Mucosa of gallbladder (tissue), 1 donor: ENCODE measurements at regions not wholly inside any gene's neighbourhood (a gene's known extent, or its start where the extent isn't known, plus 50 kb on each side); places are given as distances from the start of the nearest gene placed in this dataset.

Source experiments
- DNase-seq: peaks from one replicate; pipeline ENCODE4 v3.0.0-alpha.2; 2020; ENCODE audit warnings: low spot score
- donor health status: DM: no; HTN: no; CAD: no.

- DNase-seq: no peak
Measured at GRCh38 chr11:116166573-116167465, 606.0 kb downstream of the BUD13 start.

GRCh38 chr11:116164843-116165242, 607.9 kb downstream of the BUD13 start:
- DNase-seq: no peak

- DNase-seq: no peak
Measured at GRCh38 chr11:116162886-116163230, 609.9 kb downstream of the BUD13 start.

GRCh38 chr11:116162086-116162885, 610.5 kb downstream of the BUD13 start:
- DNase-seq: no peak

GRCh38 chr11:116148645-116149044, 624.1 kb downstream of the BUD13 start:
- DNase-seq: no peak

- no peak for DNase-seq
Measured at GRCh38 chr11:116148056-116148455, 624.7 kb downstream of the BUD13 start.

GRCh38 chr11:116145187-116145865, 627.5 kb downstream of the BUD13 start:
- no peak for DNase-seq

GRCh38 chr11:116144387-116144958, 628.3 kb downstream of the BUD13 start:
- DNase-seq: no peak

- DNase-seq: no peak
Measured at GRCh38 chr11:116138280-116138679, 634.1 kb upstream of the CADM1 start.

GRCh38 chr11:116137753-116138152, 633.5 kb upstream of the CADM1 start:
- no peak for DNase-seq

- DNase-seq: no peak
Measured at GRCh38 chr11:116136987-116137674, 632.9 kb upstream of the CADM1 start.

GRCh38 chr11:116135891-116136290, 631.7 kb upstream of the CADM1 start:
- no peak for DNase-seq

GRCh38 chr11:116134450-116134849, 630.2 kb upstream of the CADM1 start:
- no peak for DNase-seq

GRCh38 chr11:116132273-116132978, 628.2 kb upstream of the CADM1 start:
- DNase-seq: no peak

GRCh38 chr11:116130122-116130521, 625.9 kb upstream of the CADM1 start:
- no peak for DNase-seq

GRCh38 chr11:116129456-116129855, 625.2 kb upstream of the CADM1 start:
- DNase-seq: no peak

GRCh38 chr11:116126562-116126961, 622.3 kb upstream of the CADM1 start:
- no peak for DNase-seq

GRCh38 chr11:116124922-116125714, 620.9 kb upstream of the CADM1 start:
- no peak for DNase-seq

GRCh38 chr11:116123739-116124138, 619.5 kb upstream of the CADM1 start:
- no peak for DNase-seq
